Uterus (tissue), 3 donors: ENCODE measurements at regions not wholly inside any gene's neighbourhood (a gene's known extent, or its start where the extent isn't known, plus 50 kb on each side); places are given as distances from the start of the nearest gene placed in this dataset.

ENCODE experiments used
- DNase-seq, 2 donors: peaks; one replicate each; pipeline ENCODE4 v3.0.0-alpha.2; 2019 to 2020
- H3K27ac ChIP-seq, 2 donors: fragments of 200-600 bp; sonication (generic); 1 replicate in 1 of 2; 2 replicates in 1 of 2; pipeline ENCODE4 v1.5.1; 2016 to 2018
- H3K27me3 ChIP-seq, 2 donors: fragments of 200-600 bp; sonication (generic); one replicate each; pipeline ENCODE4 v1.5.1; 2018 to 2019; ENCODE audit warnings: control low read depth in 1 of 2
- H3K36me3 ChIP-seq, 2 donors: fragments of 200-600 bp; sonication (generic); one replicate each; pipeline ENCODE4 v1.5.1; 2019; ENCODE audit warnings: control low read depth in 1 of 2
- H3K4me1 ChIP-seq, 2 donors: fragments of 200-600 bp; sonication (generic); one replicate each; pipeline ENCODE4 v1.5.1; 2018 to 2019; ENCODE audit warnings: control low read depth in 1 of 2
- H3K4me3 ChIP-seq, 2 donors: fragments of 200-600 bp; sonication (generic); 1 replicate in 1 of 2; 2 replicates in 1 of 2; pipeline ENCODE4 v1.5.1; 2018 to 2019; ENCODE audit warnings: mild to moderate bottlenecking in 1 of 2
- H3K9me3 ChIP-seq, 2 donors: fragments of 200-600 bp; sonication (generic); one replicate each; pipeline ENCODE4 v1.5.1; 2019; ENCODE audit warnings: control low read depth in 1 of 2
- POLR2A ChIP-seq, 2 donors: fragments of 450-650 bp; IDR thresholded peaks; one replicate each; pipeline ENCODE4 v1.6.1; 2016; ENCODE audit warnings: antibody characterized with exemption in 2 of 2, mild to moderate bottlenecking in 1 of 2, moderate library complexity in 1 of 2
- intact Hi-C: fragments of 100-400 bp; cut with DNase I; formaldehyde crosslinking; loops from one replicate; pipeline ENCODE4 v1.15.1; 2023; ENCODE audit warnings: low total_unique reads
- TF ChIP-seq, protein P1 (sequence below), 4 experiments: fragments of 200-600 bp in 2 of 4; fragments of 450-650 bp in 2 of 4; sonication (generic) in 2 of 4; IDR thresholded peaks; one replicate each; pipeline ENCODE4 v1.5.1; 2016 to 2019; ENCODE audit warnings: antibody characterized with exemption in 4 of 4, mild to moderate bottlenecking in 2 of 4, moderate library complexity in 1 of 4
- donor health status: DM: yes; HTN: yes; CAD: no.

DNA sequence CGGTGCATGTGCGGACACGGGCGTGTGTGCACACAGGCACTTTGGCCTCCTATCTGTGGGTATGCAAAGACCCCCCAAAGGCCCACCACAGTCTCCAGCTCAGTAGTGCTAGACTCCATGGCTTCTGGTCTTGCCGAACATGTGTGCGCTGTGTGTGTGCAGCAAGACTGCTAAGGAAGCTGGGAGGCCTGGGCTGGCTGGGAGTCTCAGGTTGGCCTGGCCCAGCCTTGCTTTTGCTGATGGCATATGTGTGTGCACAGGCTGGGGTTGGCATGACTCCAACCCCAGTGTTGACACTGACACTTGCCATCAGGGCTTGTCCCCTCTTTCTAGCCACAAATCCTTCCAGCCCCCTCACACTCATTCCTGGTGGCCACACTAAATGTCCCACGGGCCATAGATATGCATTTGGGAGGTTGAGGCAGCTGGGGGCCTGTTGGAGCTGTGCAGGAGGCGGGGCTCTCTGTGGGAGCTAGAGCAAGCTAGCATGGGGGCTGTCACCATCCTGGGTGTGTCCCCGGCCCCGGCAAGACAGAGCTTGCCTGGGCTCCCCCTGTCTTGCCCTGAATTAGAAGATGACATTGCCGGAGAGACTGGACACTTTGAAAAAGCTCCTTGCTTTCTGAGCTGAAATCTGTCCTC is 60.9 kb upstream of the NECTIN1 start:
- TF ChIP-seq POLR2A (IDR thresholded peaks at IDR 0.05) = no peak
- TF ChIP-seq, protein P1, sequence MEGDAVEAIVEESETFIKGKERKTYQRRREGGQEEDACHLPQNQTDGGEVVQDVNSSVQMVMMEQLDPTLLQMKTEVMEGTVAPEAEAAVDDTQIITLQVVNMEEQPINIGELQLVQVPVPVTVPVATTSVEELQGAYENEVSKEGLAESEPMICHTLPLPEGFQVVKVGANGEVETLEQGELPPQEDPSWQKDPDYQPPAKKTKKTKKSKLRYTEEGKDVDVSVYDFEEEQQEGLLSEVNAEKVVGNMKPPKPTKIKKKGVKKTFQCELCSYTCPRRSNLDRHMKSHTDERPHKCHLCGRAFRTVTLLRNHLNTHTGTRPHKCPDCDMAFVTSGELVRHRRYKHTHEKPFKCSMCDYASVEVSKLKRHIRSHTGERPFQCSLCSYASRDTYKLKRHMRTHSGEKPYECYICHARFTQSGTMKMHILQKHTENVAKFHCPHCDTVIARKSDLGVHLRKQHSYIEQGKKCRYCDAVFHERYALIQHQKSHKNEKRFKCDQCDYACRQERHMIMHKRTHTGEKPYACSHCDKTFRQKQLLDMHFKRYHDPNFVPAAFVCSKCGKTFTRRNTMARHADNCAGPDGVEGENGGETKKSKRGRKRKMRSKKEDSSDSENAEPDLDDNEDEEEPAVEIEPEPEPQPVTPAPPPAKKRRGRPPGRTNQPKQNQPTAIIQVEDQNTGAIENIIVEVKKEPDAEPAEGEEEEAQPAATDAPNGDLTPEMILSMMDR (IDR thresholded peaks at IDR 0.05) = no peak
- Histone ChIP-seq H3K4me3 (no peak overlapping the region), H3K9me3 (no peaks in the 10 kb centered on the region), H3K27me3 (no peaks in the 10 kb centered on the region), H3K4me1 (no peaks in the 10 kb centered on the region), H3K36me3 (no peaks in the 10 kb centered on the region), H3K27ac (no peak overlapping the region)
- intact Hi-C loops = no loop called here
- no peak for DNase-seq

DNA sequence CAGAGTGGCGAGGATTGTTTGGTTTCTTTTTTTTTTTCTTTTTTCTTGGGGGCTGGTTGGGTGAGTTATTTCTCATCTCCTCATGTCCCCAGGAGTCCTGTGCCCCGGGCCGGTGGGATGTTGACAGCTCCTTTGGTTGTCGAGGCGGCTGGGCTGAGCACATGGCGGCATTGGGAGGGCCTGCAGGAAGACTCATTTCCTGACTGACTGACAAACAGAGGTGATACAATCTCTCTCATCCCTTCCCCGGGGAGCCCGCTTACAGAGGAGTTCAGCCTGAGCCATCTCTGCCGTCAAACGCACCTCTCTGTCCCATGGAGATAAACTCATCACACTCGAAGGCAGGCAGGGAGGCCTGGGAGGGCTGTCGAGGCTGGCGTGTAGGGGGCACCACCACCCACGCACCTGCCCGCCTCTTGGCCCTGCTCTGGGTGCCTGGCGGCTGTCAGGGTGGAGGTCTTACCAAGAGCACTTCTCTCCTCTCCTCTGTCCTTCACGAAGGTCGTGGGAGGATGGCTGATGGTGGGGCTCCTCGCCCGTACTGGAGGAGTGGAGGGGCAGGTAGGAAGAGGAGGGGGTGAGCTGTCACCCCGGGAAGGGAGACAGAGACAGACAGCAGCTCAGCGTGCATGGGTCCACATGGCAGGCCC is 60.0 kb upstream of the NECTIN1 start:
- Histone ChIP-seq H3K36me3 (no peaks in the 10 kb centered on the region), H3K4me3 (no peak overlapping the region), H3K9me3 (no peaks in the 10 kb centered on the region), H3K4me1 (no peaks in the 10 kb centered on the region), H3K27ac (no peak overlapping the region), H3K27me3 (no peaks in the 10 kb centered on the region)
- TF ChIP-seq POLR2A (IDR thresholded peaks at IDR 0.05) = no peak
- TF ChIP-seq, protein P1 (IDR thresholded peaks at IDR 0.05) = no peak
- intact Hi-C loops = no loop called here
- no peak for DNase-seq

DNA sequence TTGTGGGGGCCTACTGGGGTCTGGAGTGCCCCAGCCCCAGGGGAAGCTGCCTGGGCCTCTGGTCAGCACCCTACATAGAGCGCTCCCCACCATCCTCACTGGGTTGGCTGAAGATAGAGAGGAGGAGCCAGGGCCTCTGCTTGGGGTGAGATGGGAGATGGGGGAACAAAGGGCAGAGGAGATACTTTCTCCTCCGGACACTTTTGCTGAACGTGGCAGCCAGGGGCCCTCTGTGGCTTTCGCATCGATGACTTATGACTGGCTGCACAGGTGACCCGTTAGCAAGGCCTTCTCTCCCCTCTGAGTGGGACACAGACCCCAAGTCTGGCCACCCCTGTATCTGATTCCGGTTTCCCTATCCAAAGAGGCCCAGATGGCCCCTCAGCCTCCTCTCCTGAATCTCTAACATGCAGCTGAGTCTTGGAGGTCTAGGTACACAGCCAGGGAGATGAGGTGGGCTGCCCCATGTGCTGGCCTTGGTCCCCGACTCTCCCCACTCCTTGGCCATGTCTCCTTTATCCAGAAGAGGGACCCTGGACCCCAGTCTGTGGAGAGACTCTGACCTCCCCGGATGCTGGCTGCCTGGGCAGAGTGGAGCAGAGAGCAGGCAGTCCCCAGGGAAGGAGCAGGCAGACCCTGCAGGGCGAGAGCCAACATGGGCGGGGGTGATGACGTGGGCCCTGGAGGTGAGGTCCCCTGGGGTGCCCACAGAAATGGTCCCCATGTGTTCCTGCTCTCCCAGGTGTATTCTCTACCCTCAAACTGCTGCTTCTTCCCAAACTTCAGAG is 59.3 kb upstream of the NECTIN1 start:
- DNase-seq = no peak
- H3K27me3 ChIP-seq = no peaks in the 10 kb centered on the region
- H3K4me3 ChIP-seq = no peak overlapping the region
- TF ChIP-seq, protein P1 (IDR thresholded peaks at IDR 0.05) = no peak
- TF ChIP-seq POLR2A (IDR thresholded peaks at IDR 0.05) = no peak
- intact Hi-C loops = no loop called here
- H3K27ac ChIP-seq = no peak overlapping the region
- no peaks in the 10 kb centered on the region for H3K36me3 ChIP-seq
- H3K9me3 ChIP-seq = no peaks in the 10 kb centered on the region
- no peaks in the 10 kb centered on the region for H3K4me1 ChIP-seq

DNA sequence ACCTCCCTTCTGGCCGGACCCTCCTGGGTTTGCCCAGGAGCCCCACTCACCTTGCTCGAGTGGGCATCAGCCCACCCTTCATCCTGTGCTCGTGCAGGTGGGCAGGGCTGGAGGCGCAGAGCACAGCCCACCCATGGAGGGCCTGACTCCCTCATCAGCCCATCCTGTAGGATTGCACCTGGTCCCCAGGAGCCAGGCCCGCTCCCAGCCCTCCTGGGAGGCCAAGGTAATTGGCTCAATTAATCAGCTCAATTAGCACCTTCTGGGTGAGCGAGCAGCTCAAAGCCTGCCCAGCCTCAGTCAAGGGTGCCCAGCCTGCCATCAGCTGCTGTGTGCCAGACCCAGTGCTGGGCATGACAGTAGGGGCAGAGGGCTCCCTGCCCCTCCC is 58.1 kb upstream of the NECTIN1 start:
- Histone ChIP-seq H3K9me3 (no peaks in the 10 kb centered on the region), H3K27ac (no peak overlapping the region), H3K4me3 (no peak overlapping the region), H3K36me3 (no peaks in the 10 kb centered on the region), H3K4me1 (no peaks in the 10 kb centered on the region), H3K27me3 (no peaks in the 10 kb centered on the region)
- TF ChIP-seq POLR2A (IDR thresholded peaks at IDR 0.05) = no peak
- TF ChIP-seq, protein P1 (IDR thresholded peaks at IDR 0.05) = no peak
- intact Hi-C loops = no loop called here
- DNase-seq = no peak
